ENCODE measurements at regions not wholly inside any gene's neighbourhood (a gene's known extent, or its start where the extent isn't known, plus 50 kb on each side); places are given as distances from the start of the nearest gene placed in this dataset.

GRCh38 chr18:37672932-37673595 lies 107.5 kb upstream of the CELF4 start:
- H3K4me1 ChIP-seq, result no peaks in the 10 kb centered on the region
- no peak overlapping the region for H3K27ac ChIP-seq
- no peaks in the 10 kb centered on the region for H3K27me3 ChIP-seq
- TF ChIP-seq CTCF (IDR thresholded peaks at IDR 0.05) (no peak), POLR2A (IDR thresholded peaks at IDR 0.05) (no peak)
- no peaks in the 10 kb centered on the region for H3K36me3 ChIP-seq (ENCODE audit: low read depth, missing control alignments)
- intact Hi-C loops (cut with DNase I; ENCODE audit: low total_unique reads), result no loop called here
- H3K9me3 ChIP-seq, result no peaks in the 10 kb centered on the region
- no peak for DNase-seq
- 79 to 86% methylated on average over 3 of the region's 3 CpGs for WGBS, 2 donors
- H3K4me3 ChIP-seq, result no peak overlapping the region

GRCh38 chr18:37672001-37672400 lies 106.4 kb upstream of the CELF4 start:
- no peaks in the 10 kb centered on the region for H3K9me3 ChIP-seq
- no peak overlapping the region for H3K27ac ChIP-seq
- intact Hi-C loops (cut with DNase I; ENCODE audit: low total_unique reads), result no loop called here
- no peaks in the 10 kb centered on the region for H3K27me3 ChIP-seq
- no peak for DNase-seq
- no peak overlapping the region for H3K4me3 ChIP-seq
- TF ChIP-seq POLR2A (IDR thresholded peaks at IDR 0.05) (no peak), CTCF (IDR thresholded peaks at IDR 0.05) (no peak)
- H3K4me1 ChIP-seq, result no peaks in the 10 kb centered on the region
- 63 to 74% methylated on average over 2 of the region's 2 CpGs for WGBS, 2 donors
- no peaks in the 10 kb centered on the region for H3K36me3 ChIP-seq (ENCODE audit: low read depth, missing control alignments)

DNA sequence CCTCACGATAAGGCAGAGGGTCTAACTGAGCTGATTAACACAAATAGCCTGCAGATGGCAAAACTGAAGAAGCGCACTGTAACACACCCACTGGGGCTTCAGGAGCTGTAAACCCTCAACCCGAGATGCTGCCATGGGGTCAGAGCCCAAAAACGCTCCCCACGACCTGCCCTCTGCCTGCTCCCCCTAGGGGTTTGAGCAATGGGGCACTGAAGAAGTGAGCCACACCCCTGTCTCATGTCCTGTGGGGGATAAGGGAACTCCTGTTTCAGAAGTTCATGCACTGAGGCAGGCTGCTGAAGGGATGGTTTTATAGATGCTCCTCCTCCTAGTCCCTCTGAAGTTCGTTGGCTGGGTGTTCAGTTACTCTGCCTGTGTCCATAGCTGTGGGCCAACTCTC lies 105.9 kb upstream of the CELF4 start:
- Histone ChIP-seq H3K4me1 (no peaks in the 10 kb centered on the region), H3K4me3 (no peak overlapping the region), H3K36me3 (ENCODE audit: low read depth, missing control alignments) (no peaks in the 10 kb centered on the region), H3K27ac (no peak overlapping the region), H3K27me3 (no peaks in the 10 kb centered on the region), H3K9me3 (no peaks in the 10 kb centered on the region)
- DNase-seq, result no peak
- no peak for TF ChIP-seq CTCF (IDR thresholded peaks at IDR 0.05)
- no peak for TF ChIP-seq POLR2A (IDR thresholded peaks at IDR 0.05)
- WGBS, 2 donors, result 63 to 65% methylated on average over 2 to 6 of the region's 6 CpGs
- intact Hi-C loops (cut with DNase I; ENCODE audit: low total_unique reads), result no loop called here

GRCh38 chr18:37671119-37671518 lies 105.5 kb upstream of the CELF4 start:
- TF ChIP-seq CTCF (IDR thresholded peaks at IDR 0.05) (no peak), POLR2A (IDR thresholded peaks at IDR 0.05) (no peak)
- Histone ChIP-seq H3K9me3 (no peaks in the 10 kb centered on the region), H3K4me3 (no peak overlapping the region), H3K27ac (no peak overlapping the region), H3K27me3 (no peaks in the 10 kb centered on the region), H3K4me1 (no peaks in the 10 kb centered on the region), H3K36me3 (ENCODE audit: low read depth, missing control alignments) (no peaks in the 10 kb centered on the region)
- DNase-seq, result no peak
- WGBS, 2 donors, result 60 to 74% methylated on average over 14 of the region's 14 CpGs
- intact Hi-C loops (cut with DNase I; ENCODE audit: low total_unique reads), result no loop called here

DNA sequence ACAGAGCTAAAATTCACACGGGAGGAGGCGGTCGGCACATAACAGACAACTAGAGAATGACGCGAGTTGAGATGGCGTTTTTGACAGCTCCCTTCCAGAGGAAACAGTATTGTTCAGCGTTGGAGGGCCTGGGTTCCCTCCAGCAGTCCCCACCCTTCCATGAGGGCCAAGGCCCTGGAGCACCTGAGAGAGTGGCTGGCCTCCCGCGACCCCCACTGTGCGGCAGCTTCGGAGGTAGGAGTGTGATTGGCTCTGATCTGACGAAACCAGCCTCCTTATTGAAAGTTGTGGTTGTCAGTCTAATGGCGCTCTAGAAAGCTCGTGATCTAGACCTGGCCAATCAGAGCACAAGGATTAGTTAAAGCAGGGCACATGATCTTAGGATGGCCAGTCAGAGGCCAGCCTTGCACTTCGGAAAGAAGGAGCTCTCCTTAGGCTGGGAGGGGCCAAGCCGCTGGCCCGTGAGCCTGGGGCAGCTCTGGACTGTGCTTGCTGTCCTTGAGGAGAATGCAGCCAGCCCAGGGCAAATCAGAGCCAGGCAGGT lies 104.5 kb upstream of the CELF4 start:
- no peak for TF ChIP-seq CTCF (IDR thresholded peaks at IDR 0.05)
- no peak for TF ChIP-seq POLR2A (IDR thresholded peaks at IDR 0.05)
- no peaks in the 10 kb centered on the region for H3K27me3 ChIP-seq
- peak overlapping the region in 1 of 2 donors; percentile 33 for H3K4me3 ChIP-seq
- WGBS, 2 donors, result 75 to 83% methylated on average over 13 to 17 of the region's 17 CpGs
- H3K9me3 ChIP-seq, result no peaks in the 10 kb centered on the region
- H3K36me3 ChIP-seq (ENCODE audit: low read depth, missing control alignments), result no peaks in the 10 kb centered on the region
- intact Hi-C loops (cut with DNase I; ENCODE audit: low total_unique reads), result no loop called here
- H3K4me1 ChIP-seq, result no peaks in the 10 kb centered on the region
- H3K27ac ChIP-seq, result no peak overlapping the region
- peak; percentile 78 for DNase-seq

All from testis (tissue), 2 donors.